HTR-8/SVneo (cell line): ENCODE measurements at regions not wholly inside any gene's neighbourhood (a gene's known extent, or its start where the extent isn't known, plus 50 kb on each side); places are given as distances from the start of the nearest gene placed in this dataset.

ENCODE experiments used
- DNase-seq: peaks from one replicate; pipeline ENCODE4 v3.0.0; 2011; ENCODE audit warnings: low spot score, mixed read lengths; ENCODE audit not compliant: insufficient read length
- FAIRE-seq: peaks from 2 replicates; lab custom pipeline; 2011; peaks lifted over from hg19 to GRCh38; lab: Jason Lieb, UNC

- FAIRE-seq, result no peak
These were observed 278.0 kb downstream of the FGF9 start for GRCh38 chr13:21948769-21949474.

GRCh38 chr13:21949818-21950429 is 279.1 kb downstream of the FGF9 start:
- DNase-seq (no peak), FAIRE-seq (no peak)

More at GRCh38 chr13:21948769-21949474, 278.0 kb downstream of the FGF9 start:
- no peak for DNase-seq

- FAIRE-seq, result no peak
- DNase-seq, result no peak
These were observed 285.8 kb downstream of the FGF9 start for GRCh38 chr13:21956666-21957065.

- no peak for FAIRE-seq
- no peak for DNase-seq
These were observed 287.0 kb downstream of the FGF9 start for GRCh38 chr13:21957833-21958232.

GRCh38 chr13:21960108-21960507 is 289.2 kb downstream of the FGF9 start:
- FAIRE-seq, result no peak
- DNase-seq, result no peak

GRCh38 chr13:21964686-21965085 is 293.8 kb downstream of the FGF9 start:
- FAIRE-seq, result no peak
- no peak for DNase-seq

- DNase-seq (no peak), FAIRE-seq (no peak)
These were observed 294.2 kb downstream of the FGF9 start for GRCh38 chr13:21965095-21965494.

GRCh38 chr13:21966014-21966413 is 295.1 kb downstream of the FGF9 start:
- FAIRE-seq, result no peak
- no peak for DNase-seq

GRCh38 chr13:21967871-21968270 is 297.0 kb downstream of the FGF9 start:
- no peak for FAIRE-seq
- DNase-seq, result no peak

GRCh38 chr13:21970172-21970571 is 299.3 kb downstream of the FGF9 start:
- no peak for FAIRE-seq
- DNase-seq, result no peak

- DNase-seq (no peak), FAIRE-seq (no peak)
These were observed 300.0 kb downstream of the FGF9 start for GRCh38 chr13:21970918-21971317.

- FAIRE-seq, result no peak
These were observed 301.1 kb downstream of the FGF9 start for GRCh38 chr13:21971662-21972621.

GRCh38 chr13:21973437-21974125 is 302.7 kb downstream of the FGF9 start:
- DNase-seq (no peak), FAIRE-seq (no peak)

More at GRCh38 chr13:21971662-21972621, 301.1 kb downstream of the FGF9 start:
- no peak for DNase-seq

GRCh38 chr13:21974741-21975140 is 303.9 kb downstream of the FGF9 start:
- DNase-seq, result no peak
- FAIRE-seq, result no peak

- no peak for DNase-seq
- FAIRE-seq, result no peak
These were observed 305.3 kb downstream of the FGF9 start for GRCh38 chr13:21976159-21976558.

GRCh38 chr13:21979161-21979806 is 308.4 kb downstream of the FGF9 start:
- FAIRE-seq, result no peak
- DNase-seq, result no peak

GRCh38 chr13:21980049-21980448 is 309.2 kb downstream of the FGF9 start:
- DNase-seq, result no peak
- no peak for FAIRE-seq

GRCh38 chr13:21984156-21984555 is 313.3 kb downstream of the FGF9 start:
- FAIRE-seq, result no peak
- DNase-seq, result no peak

GRCh38 chr13:21986602-21987001 is 315.7 kb downstream of the FGF9 start:
- FAIRE-seq (no peak), DNase-seq (no peak)

GRCh38 chr13:21987793-21988192 is 316.9 kb downstream of the FGF9 start:
- no peak for DNase-seq
- no peak for FAIRE-seq
